HCT116 (cell line): ENCODE measurements at regions not wholly inside any gene's neighbourhood (a gene's known extent, or its start where the extent isn't known, plus 50 kb on each side); places are given as distances from the start of the nearest gene placed in this dataset.

Source experiments
- ATAC-seq: fragments of 200-7000 bp; cut with Tn5 transposase; 2 replicates; pipeline ENCODE4 v1.9.1; 2020; ENCODE audit warnings: mild to moderate bottlenecking, moderate library complexity
- BruUV-seq: library from RNA; stranded (reverse); fragments of 400-500 nt; replicated peaks from 2 replicates; lab custom pipeline; 2021; lab: Mats Ljungman, UMichigan
- CTCF ChIA-PET: fragments of 300-600 bp; sonication (Branson Sonifier 250); formaldehyde crosslinking; loops from one replicate; lab custom pipeline; 2021; ENCODE audit warnings: antibody characterized with exemption; lab: Charles Lee
- POLR2A ChIA-PET: fragments of 300-600, 350-600 bp; sonication (Branson Sonifier 250); formaldehyde crosslinking; loops from one replicate; lab custom pipeline; 2021; ENCODE audit warnings: antibody characterized with exemption; lab: Charles Lee
- RAD21 ChIA-PET, 2 experiments: fragments of 300-600 bp; sonication (Branson Sonifier 250); formaldehyde crosslinking; loops; one replicate each; lab custom pipeline; 2023; ENCODE audit warnings: low total read pairs in 2 of 2; ENCODE audit not compliant: uncharacterized antibody in 2 of 2, unreplicated experiment in 2 of 2, low non-redundant PET in 1 of 2; lab: Charles Lee
- DNase-seq: peaks from one replicate; pipeline ENCODE4 v3.0.0-alpha.2; 2010; ENCODE audit warnings: low read depth, low spot score
- H2AFZ ChIP-seq: fragments of 200-600 bp; shearing (Covaris generic), sonication (generic); 2 replicates; pipeline ENCODE4 v1.6.1; 2017; ENCODE audit warnings: low read depth, mixed run types, mixed read lengths, antibody characterized with exemption, low read length; ENCODE audit not compliant: poor library complexity, severe bottlenecking
- H3K27ac ChIP-seq: 2 replicates; pipeline ENCODE4 v1.5.1; 2012; ENCODE audit warnings: low read depth, low read length
- H3K27me3 ChIP-seq: fragments of 200-600 bp; sonication (generic); 2 replicates; pipeline ENCODE4 v1.6.1; 2016; ENCODE audit warnings: mixed run types, low read length, mixed read lengths; ENCODE audit not compliant: insufficient read depth
- H3K36me3 ChIP-seq, 2 experiments: fragments of 200-500 bp in 1 of 2; fragments of 200-600 bp in 1 of 2; sonication (Bioruptor generic) in 1 of 2; sonication (generic) in 1 of 2; 2 replicates each; pipeline versions ENCODE4 v1.5.1 to v1.6.1; 2014 to 2016; ENCODE audit warnings: low read length in 2 of 2, inconsistent platforms in 1 of 2, mixed read lengths in 1 of 2, mixed run types in 1 of 2; ENCODE audit not compliant: insufficient read depth in 2 of 2, control insufficient read depth in 1 of 2
- H3K4me1 ChIP-seq, 2 experiments: fragments of 200-600 bp in 1 of 2; sonication (generic) in 1 of 2; 2 replicates each; pipeline versions ENCODE4 v1.5.1 to v1.6.1; 2012 to 2017; ENCODE audit warnings: low read length in 2 of 2, inconsistent platforms in 1 of 2, mild to moderate bottlenecking in 1 of 2, mixed read lengths in 1 of 2, mixed run types in 1 of 2, moderate library complexity in 1 of 2; ENCODE audit not compliant: insufficient read depth in 2 of 2, control insufficient read depth in 1 of 2
- H3K4me2 ChIP-seq: fragments of 200-600 bp; sonication (generic); 2 replicates; pipeline ENCODE4 v1.6.1; 2017; ENCODE audit warnings: mixed run types, low read length, mixed read lengths
- H3K4me3 ChIP-seq, 2 experiments: fragments of 200-600 bp in 1 of 2; sonication (generic) in 1 of 2; replicated peaks in 1 of 2; 2 replicates each; pipeline ENCODE4 v1.5.1; 2011 to 2016; ENCODE audit warnings: low read length in 2 of 2, control low read depth in 1 of 2, low read depth in 1 of 2, mild to moderate bottlenecking in 1 of 2, mixed read lengths in 1 of 2, mixed run types in 1 of 2
- H3K79me2 ChIP-seq: fragments of 200-600 bp; sonication (generic); 2 replicates; pipeline ENCODE4 v1.6.1; 2017; ENCODE audit warnings: mild to moderate bottlenecking, mixed run types, low read length, moderate library complexity, mixed read lengths; ENCODE audit not compliant: insufficient read depth
- H3K9ac ChIP-seq: fragments of 200-600 bp; sonication (generic); 2 replicates; pipeline ENCODE4 v1.6.1; 2016; ENCODE audit warnings: low read length, mixed read lengths
- H3K9me2 ChIP-seq: fragments of 200-600 bp; sonication (generic), shearing (Covaris generic); 2 replicates; pipeline ENCODE4 v1.6.1; 2017; ENCODE audit warnings: mixed run types, mild to moderate bottlenecking, moderate library complexity; ENCODE audit not compliant: insufficient read depth
- H3K9me3 ChIP-seq, 2 experiments: fragments of 200-500 bp in 1 of 2; fragments of 200-600 bp in 1 of 2; sonication (Bioruptor generic) in 1 of 2; sonication (generic) in 1 of 2; 2 replicates each; pipeline ENCODE4 v1.6.1; 2014 to 2017; ENCODE audit warnings: low read length in 2 of 2, mixed read lengths in 2 of 2, inconsistent platforms in 1 of 2, low read depth in 1 of 2, mild to moderate bottlenecking in 1 of 2, mixed run types in 1 of 2, moderate library complexity in 1 of 2; ENCODE audit not compliant: control insufficient read depth in 1 of 2, insufficient read depth in 1 of 2
- H4K20me1 ChIP-seq: fragments of 200-600 bp; sonication (generic), shearing (Covaris generic); 2 replicates; pipeline ENCODE4 v1.6.1; 2017; ENCODE audit warnings: mixed run types, mild to moderate bottlenecking, moderate library complexity; ENCODE audit not compliant: insufficient read depth
- ATF3 ChIP-seq: IDR thresholded peaks from 2 replicates; pipeline ENCODE4 v1.6.1; 2012
- CBX3 ChIP-seq: IDR thresholded peaks from 2 replicates; pipeline ENCODE4 v1.6.1; 2012; ENCODE audit warnings: low read depth
- CEBPB ChIP-seq: IDR thresholded peaks from 2 replicates; pipeline ENCODE4 v1.6.1; 2012; ENCODE audit warnings: low read depth
- CTCF ChIP-seq, 3 experiments: fragments of 200-600 bp in 1 of 3; sonication (generic) in 1 of 3; IDR thresholded peaks in 2 of 3; conservative IDR thresholded peaks in 1 of 3; 2 replicates each; pipeline ENCODE4 v1.5.1; 2012 to 2017; ENCODE audit warnings: low read depth in 2 of 3, low read length in 2 of 3, antibody characterized with exemption in 1 of 3, borderline replicate concordance in 1 of 3, control low read depth in 1 of 3, mild to moderate bottlenecking in 1 of 3, mixed read lengths in 1 of 3, mixed run types in 1 of 3, moderate library complexity in 1 of 3; ENCODE audit not compliant: insufficient read depth in 1 of 3
- ELF1 ChIP-seq: IDR thresholded peaks from 2 replicates; pipeline ENCODE4 v1.6.1; 2012; ENCODE audit warnings: low read depth, borderline replicate concordance
- EZH2 ChIP-seq: fragments of 200-600 bp; sonication (generic); IDR thresholded peaks from 2 replicates; pipeline ENCODE4 v1.6.1; 2017; ENCODE audit warnings: antibody characterized with exemption, mixed run types
- MAX ChIP-seq: IDR thresholded peaks from 2 replicates; pipeline ENCODE4 v1.6.1; 2012
- POLR2A ChIP-seq: IDR thresholded peaks from 2 replicates; pipeline ENCODE4 v1.7.0; 2011; ENCODE audit warnings: borderline replicate concordance; ENCODE audit not compliant: insufficient read depth, insufficient read length; ENCODE audit errors: extremely low read depth
- POLR2AphosphoS5 ChIP-seq: IDR thresholded peaks from 2 replicates; pipeline ENCODE4 v1.6.1; 2011; ENCODE audit warnings: mild to moderate bottlenecking, low read depth, low read length, moderate library complexity
- RAD21 ChIP-seq: IDR thresholded peaks from 2 replicates; pipeline ENCODE4 v1.6.1; 2012; ENCODE audit warnings: low read depth, mild to moderate bottlenecking
- SP1 ChIP-seq: IDR thresholded peaks from 2 replicates; pipeline ENCODE4 v1.6.1; 2012; ENCODE audit warnings: low read depth
- SRF ChIP-seq: IDR thresholded peaks from 2 replicates; pipeline ENCODE4 v1.6.1; 2012; ENCODE audit warnings: low read depth
- TCF7L2 ChIP-seq: IDR thresholded peaks from 2 replicates; pipeline ENCODE4 v1.7.0; 2011; ENCODE audit warnings: borderline replicate concordance, inconsistent platforms; ENCODE audit not compliant: insufficient read depth, insufficient read length; ENCODE audit errors: extremely low read depth
- YY1 ChIP-seq: IDR thresholded peaks from 2 replicates; pipeline ENCODE4 v1.6.1; 2011; ENCODE audit warnings: low read length, low read depth, moderate library complexity, mild to moderate bottlenecking; ENCODE audit not compliant: insufficient replicate concordance; ENCODE audit errors: extremely low read depth
- ZFX ChIP-seq: fragments of 450-650 bp; IDR thresholded peaks from 2 replicates; pipeline ENCODE4 v1.6.1; 2017
- ZNF274 ChIP-seq: fragments of 200-500 bp; sonication (Bioruptor generic); IDR thresholded peaks from 2 replicates; pipeline ENCODE4 v1.6.1; 2014; ENCODE audit warnings: mild to moderate bottlenecking, low read depth, low read length, inconsistent platforms
- intact Hi-C: fragments of 100-400 bp; cut with micrococcal nuclease; formaldehyde crosslinking; loops from 2 replicates; pipeline ENCODE4 v1.10.0; 2022

- no peak overlapping the region for H2AFZ ChIP-seq
- ChIA-PET POLR2A (no interaction called here), RAD21 (no interaction called here)
- H3K9ac ChIP-seq, result no peak overlapping the region
- H3K4me2 ChIP-seq, result no peak overlapping the region
- intact Hi-C loops, result no loop called here
- H3K4me1 ChIP-seq, result no peaks in the 10 kb centered on the region
- DNase-seq, result no peak
- no peaks in the 10 kb centered on the region for H3K79me2 ChIP-seq
- no peak overlapping the region for H3K4me3 ChIP-seq
- H3K27me3 ChIP-seq, result no peaks in the 10 kb centered on the region
- no peak for ATAC-seq
- no peaks in the 10 kb centered on the region for H3K36me3 ChIP-seq
- no peaks in the 10 kb centered on the region for H3K9me3 ChIP-seq
- no TSS peak for BruUV-seq
- no peaks in the 10 kb centered on the region for H3K9me2 ChIP-seq
- TF ChIP-seq RAD21 (no peak), CBX3 (no peak), MAX (no peak), SP1 (no peak), ATF3 (no peak), ZFX (no peak), YY1 (no peak), CEBPB (no peak), ELF1 (no peak), ZNF274 (no peak), POLR2AphosphoS5 (no peak), CTCF (IDR thresholded peaks at IDR 0.05 in 2 of 3, conservative IDR thresholded peaks at IDR 0.05 in 1 of 3; ENCODE audit: borderline replicate concordance in 1 of 3, insufficient read depth in 1 of 3, low read depth in 2 of 3, low read length in 2 of 3) (no peak), POLR2A (no peak), SRF (no peak), TCF7L2 (no peak), EZH2 (no peak)
- TF ChIP-seq, all 23 proteins: peak for 0
- CTCF ChIA-PET, result no interaction called here
- no peaks in the 10 kb centered on the region for H4K20me1 ChIP-seq
- H3K27ac ChIP-seq, result no peak overlapping the region
These were observed 202.7 kb downstream of the LRRN1 start for GRCh38 chr3:4001976-4002375.
